ENCODE measurements at regions not wholly inside any gene's neighbourhood (a gene's known extent, or its start where the extent isn't known, plus 50 kb on each side); places are given as distances from the start of the nearest gene placed in this dataset.

- no peak for DNase-seq
Measured at GRCh38 chr2:19722531-19722971, 179.2 kb downstream of the TTC32 start.

- no peak for DNase-seq
Measured at GRCh38 chr2:19720306-19720705, 181.5 kb downstream of the TTC32 start.

- no peak for DNase-seq
Measured at GRCh38 chr2:19719540-19719939, 182.2 kb downstream of the TTC32 start.

- DNase-seq: no peak
Measured at GRCh38 chr2:19717446-19717845, 184.3 kb downstream of the TTC32 start.

- no peak for DNase-seq
Measured at GRCh38 chr2:19714926-19715325, 186.9 kb downstream of the TTC32 start.

- DNase-seq: no peak
Measured at GRCh38 chr2:19712850-19713249, 188.9 kb downstream of the TTC32 start.

- peak in 10 of 56 donors; percentile 2 to 37 (median 11) for DNase-seq
Measured at GRCh38 chr2:19711470-19712372, 190.1 kb downstream of the TTC32 start.

- no peak for DNase-seq
Measured at GRCh38 chr2:19710230-19710629, 191.6 kb downstream of the TTC32 start.

GRCh38 chr2:19709553-19709952 lies 192.2 kb downstream of the TTC32 start:
- DNase-seq: no peak

- no peak for DNase-seq
Measured at GRCh38 chr2:19708776-19709175, 193.0 kb downstream of the TTC32 start.

- no peak for DNase-seq
Measured at GRCh38 chr2:19706332-19706731, 195.5 kb downstream of the TTC32 start.

GRCh38 chr2:19702267-19702666 lies 199.5 kb downstream of the TTC32 start:
- DNase-seq: no peak

- DNase-seq: no peak
Measured at GRCh38 chr2:19700861-19701585, 200.8 kb downstream of the TTC32 start.

- no peak for DNase-seq
Measured at GRCh38 chr2:19697131-19697530, 204.7 kb downstream of the TTC32 start.

- no peak for DNase-seq
Measured at GRCh38 chr2:19695706-19696105, 206.1 kb downstream of the TTC32 start.

- no peak for DNase-seq
Measured at GRCh38 chr2:19691892-19692291, 209.9 kb downstream of the TTC32 start.

GRCh38 chr2:19690429-19690828 lies 211.4 kb downstream of the TTC32 start:
- DNase-seq: no peak

- no peak for DNase-seq
Measured at GRCh38 chr2:19689646-19690168, 212.1 kb downstream of the TTC32 start.

- no peak for DNase-seq
Measured at GRCh38 chr2:19688059-19688458, 213.7 kb downstream of the TTC32 start.

- no peak for DNase-seq
Measured at GRCh38 chr2:19687017-19687659, 214.6 kb downstream of the TTC32 start.

- no peak for DNase-seq
Measured at GRCh38 chr2:19686439-19686838, 215.3 kb downstream of the TTC32 start.

GRCh38 chr2:19685731-19686130 lies 216.1 kb downstream of the TTC32 start:
- no peak for DNase-seq

Measured in nucleus accumbens (tissue), 56 donors.